ENCODE measurements at regions not wholly inside any gene's neighbourhood (a gene's known extent, or its start where the extent isn't known, plus 50 kb on each side); places are given as distances from the start of the nearest gene placed in this dataset.
"Not testable (repeated sequence)": the region's sequence is repeated elsewhere in the genome, so short reads cannot be mapped to it uniquely, and the experiment has no call there.

DNA sequence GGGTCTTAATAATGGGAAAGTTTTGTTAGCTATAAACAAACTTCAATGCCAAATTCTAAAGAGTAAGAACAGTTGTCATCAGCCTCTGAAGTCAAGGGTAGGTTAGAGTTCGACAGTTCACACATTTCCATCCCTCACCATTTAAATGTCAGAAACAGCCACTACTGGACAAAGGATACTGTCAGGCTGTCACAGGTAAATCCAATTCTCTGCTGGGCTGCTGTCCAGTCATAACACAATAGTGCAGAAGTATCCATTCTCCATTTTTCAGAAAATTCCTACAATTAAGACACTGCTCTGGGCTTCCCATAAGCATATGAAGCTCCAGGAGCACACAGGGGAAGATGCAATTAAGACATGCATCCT, 221.4 kb downstream of the RPS29 start:
- DNase-seq: no peak

DNA sequence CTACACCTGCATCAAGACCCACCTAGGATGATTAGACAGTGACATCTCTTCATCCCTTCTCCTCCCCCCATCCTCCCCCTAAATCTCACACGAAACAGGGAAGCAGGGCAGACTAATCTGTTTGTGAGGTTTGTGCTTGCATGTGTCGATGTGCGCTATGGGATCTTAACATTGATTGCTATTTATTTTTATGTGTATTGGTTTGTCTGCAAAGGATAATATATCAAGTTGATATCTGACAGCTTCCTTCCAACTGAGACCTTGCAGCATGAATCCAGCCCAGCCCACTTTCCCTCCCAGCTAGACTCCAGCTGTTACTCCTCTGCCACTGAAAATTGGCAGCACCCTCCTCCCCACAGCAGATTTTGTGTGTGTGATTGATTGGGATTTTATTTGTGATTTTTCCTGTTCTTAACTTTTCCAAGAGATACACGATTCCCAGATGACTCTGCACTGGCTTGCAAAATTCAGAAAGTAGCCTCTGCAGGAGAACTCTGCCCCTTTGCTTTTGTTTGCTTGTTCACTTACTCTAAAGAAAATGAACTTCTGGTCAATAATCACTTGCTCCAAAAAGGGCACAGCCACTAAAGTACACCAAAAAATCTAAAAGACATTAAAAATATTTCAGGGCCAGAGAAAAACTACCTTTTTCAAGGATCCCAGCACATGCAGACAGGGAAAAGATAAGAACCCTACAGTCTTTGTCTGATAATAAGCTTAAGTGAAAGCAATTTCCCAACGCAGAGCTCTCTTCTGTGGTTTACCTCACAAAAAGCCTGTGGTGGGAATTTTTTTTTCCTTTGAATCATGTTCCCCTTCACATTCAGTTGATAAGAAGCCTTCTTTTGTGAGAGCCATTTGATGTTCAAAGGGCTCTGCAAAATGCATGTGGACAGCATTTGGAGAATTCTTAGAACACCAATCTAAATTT, 222.1 kb downstream of the RPS29 start:
- DNase-seq: no peak

DNA sequence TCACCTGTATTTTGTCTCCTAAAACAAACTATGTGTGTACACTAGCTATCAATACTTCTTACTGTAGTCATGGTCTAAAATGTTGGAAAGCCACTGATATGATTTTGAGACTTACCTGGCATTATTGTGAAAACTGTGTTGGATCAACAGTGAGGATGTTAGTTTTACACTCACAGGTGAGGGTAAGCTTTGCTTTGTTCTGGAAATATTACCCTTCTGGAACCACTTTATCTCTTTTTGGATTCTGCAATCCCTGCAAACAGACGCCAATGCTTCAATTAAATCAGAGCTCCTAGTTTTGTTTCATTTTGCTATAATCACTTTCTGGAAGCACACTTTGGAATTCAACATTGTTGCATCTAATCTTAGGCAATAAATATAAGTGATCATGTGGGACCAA, 223.3 kb downstream of the RPS29 start:
- no peak for DNase-seq

DNA sequence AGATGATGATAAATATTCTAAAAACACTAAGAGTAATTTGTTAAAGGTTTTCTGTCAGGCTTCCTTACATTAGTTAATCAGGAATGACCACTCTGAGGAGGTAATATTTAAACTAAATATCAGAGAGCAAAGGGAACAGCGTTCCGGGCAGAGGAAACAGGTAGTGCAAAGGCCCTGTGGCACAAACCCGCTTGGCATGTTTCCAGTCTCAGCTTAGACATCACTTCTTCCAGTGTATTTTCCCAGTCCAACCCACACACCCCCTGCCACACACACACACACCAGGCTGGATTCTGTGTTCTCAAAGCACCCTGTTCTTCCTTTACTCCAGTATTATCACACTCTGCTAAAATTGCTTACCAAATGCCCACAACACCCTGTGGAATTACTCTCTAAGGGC, 247.1 kb downstream of the RPS29 start:
- no peak for DNase-seq

DNA sequence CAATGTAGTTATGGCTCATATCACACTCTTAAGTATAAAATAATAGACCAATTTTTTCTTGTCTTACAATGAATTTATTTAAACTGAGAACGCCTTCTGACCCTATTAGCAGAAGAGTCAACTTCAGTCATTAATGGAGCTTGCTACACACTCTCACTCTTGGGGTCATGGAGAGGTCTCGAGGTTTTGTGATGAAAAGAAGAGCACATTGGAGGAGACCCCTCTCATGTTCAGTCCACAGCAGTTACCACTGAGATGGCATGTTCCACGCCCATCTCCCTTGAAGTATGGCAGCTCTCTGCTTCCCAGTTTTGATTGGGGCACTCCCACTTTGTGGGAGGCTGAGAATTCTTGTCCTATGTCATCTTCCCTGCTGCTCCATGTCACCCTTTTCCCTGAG, 266.4 kb downstream of the RPS29 start:
- DNase-seq: no peak

DNA sequence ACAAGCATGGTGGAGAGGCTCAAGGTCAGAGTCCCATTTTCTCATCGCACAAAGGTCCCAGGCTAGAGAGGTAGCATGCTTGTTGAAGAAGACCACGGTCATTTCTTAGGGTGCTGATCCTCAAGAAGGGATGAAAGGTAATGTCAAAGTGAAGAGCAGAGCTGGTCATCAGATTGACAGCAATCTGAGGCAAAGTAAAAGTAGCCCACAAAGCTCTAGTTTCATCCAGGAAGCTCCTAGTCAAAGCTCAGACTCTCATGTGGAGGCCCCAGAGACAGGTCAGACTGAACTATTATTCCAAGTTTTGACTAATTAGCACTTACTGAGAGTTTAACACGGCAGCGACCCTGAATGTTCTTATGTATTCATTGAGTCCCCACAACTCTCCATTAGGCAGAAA, 270.6 kb downstream of the RPS29 start:
- DNase-seq: no peak

DNA sequence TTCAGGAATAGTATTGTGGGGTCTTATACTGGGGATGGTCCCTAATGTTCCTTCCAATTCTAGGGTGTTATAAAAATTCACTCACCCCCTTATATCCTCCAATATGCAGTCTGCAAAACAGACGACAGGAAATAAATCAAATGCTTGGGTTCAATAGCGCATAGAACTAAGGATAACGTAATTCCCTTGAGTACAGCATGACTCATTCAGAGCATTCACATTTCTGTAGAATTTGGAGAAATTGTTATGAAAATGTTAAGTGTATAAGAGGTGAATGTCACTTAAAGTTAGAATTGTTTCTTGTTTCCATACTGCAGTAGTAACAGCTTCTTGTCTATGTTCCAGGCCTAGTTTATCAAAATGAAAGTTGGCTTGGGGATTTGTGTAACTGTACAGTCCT, 271.4 kb downstream of the RPS29 start:
- DNase-seq: no peak

DNA sequence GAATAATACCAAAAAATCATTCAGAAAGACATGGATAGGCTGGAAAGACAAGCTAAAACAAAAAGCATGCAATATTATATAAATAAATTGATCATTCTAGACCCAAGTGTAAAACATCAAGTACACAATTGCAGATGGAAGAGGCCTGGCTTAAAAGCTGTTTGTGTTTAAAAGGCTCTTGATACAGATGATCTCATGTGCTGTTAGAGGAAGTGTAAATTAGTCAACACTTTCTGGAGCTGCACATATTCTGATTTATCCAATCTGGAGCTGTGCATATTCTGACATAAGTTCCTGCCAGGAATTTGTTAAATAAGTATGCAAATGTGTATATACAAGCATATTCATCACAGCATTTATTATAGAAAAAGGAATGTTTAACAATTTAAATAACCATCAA, 273.1 kb downstream of the RPS29 start:
- DNase-seq: no peak

DNA sequence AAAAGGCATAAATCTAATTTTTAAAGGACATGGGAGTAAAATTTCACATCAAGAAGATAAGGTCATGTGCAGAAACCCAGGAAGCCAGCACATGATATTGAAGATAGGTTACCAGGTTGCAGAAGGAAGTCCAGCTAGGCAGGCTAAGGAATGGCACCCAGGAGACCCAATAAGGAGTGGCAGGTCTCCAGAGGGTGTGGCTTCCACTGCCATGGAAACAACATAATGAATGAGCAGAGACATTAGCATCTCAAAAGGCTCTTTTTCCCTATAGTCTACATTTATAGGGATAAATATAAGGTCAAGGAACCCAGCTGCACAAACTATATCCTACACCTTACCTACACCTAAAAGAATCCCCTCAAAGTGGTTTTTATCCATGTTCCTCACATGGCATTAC, 275.9 kb downstream of the RPS29 start:
- no peak for DNase-seq

DNA sequence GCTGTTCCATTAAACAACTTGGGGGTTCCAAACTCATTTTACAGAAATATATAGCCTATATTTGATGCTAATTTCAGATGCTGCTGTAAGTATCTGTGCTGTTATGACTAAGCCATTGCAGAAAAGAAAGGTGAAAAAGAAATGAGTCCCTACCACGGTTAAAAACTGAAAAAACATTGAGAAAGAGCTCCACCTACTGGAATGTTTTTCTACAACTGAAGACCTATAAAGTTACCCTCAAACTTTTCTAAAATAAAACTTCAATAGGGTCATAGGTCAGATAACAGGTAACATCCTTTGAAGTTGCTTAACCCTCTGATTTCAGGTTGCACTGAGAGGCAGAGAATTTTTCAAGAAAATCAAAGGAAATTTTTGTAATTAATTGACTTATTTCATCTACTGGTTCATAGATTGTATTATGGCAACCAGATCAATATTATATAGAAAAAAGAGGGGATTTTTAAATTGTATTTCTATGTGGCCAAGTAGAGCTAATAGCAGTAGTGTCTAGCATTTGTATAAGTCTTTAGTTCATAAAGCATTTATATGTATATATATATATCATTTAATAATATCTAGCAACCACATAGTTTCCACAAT, 279.9 kb downstream of the RPS29 start:
- no peak for DNase-seq

DNA sequence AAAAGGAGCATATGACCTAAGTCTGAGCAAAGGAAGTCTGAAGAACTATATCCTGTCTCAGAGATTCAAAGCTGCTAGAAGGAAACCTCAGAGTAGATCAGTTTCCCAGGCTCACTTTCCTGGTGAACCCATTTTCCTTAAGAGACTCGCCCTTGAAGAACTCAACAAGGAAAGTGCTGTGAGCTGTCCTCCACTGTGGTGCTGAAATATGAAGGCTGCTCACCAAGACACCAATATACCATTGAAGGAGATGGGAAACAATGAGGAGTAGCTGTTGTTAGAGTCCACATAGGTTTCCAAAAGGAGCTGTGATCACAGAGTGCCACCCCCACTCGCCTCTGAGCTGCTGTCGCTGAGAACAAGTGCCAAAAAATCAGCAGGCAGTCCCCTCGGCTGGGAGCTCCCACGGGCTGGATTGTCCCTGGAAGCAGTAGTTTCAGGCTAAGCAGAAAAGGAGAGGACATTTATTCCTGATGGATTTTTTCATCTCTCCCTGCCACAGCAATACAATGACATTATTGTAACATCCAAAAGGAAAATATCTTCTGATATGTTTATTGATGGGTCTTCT, 282.1 kb downstream of the RPS29 start:
- no peak for DNase-seq

DNA sequence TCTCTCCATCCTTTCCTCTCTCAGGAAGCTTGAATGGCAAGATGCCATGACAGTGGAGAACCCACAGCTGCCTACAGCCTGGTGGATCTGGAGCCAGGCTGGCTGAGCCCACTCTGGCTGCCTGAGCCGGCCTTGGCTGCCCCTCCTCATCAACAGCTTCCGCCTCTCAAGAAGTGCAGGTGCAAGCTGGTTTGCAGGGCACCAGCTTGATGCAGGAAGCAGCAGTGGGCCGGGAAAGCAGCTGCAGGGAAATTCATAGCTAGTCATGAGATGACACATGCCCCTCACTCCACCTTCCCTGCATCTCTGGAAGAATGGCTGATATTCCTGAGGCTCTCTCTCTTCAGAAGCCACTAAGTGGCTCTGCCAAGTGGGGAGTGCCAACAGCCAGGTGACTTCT, 289.1 kb downstream of the RPS29 start:
- DNase-seq: no peak

DNA sequence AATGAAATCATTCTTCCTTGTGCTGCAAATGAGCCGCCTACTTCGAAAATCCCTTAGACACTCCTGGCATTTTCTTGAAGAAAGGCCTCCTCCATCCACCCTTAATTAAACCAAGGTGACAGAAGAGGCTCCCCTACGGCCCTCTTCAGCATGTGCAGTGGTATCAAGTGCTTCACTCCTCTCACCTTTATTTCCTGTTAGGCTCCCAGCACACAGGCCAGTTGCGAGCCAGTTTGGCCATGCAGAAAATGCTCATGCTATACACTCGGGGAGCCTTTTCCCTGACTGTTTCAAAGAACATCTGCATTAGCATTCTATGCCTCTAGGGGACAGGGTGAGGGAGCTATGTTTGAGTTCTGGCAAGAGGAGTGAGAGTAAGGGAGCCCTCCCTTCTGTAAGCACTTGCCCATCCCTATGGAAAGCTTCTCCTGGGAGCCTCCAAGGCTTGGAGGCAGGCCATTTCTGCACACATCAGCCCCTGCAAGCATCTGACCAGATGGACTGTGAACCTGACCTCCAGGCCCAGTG, 291.5 kb downstream of the RPS29 start:
- no peak for DNase-seq

DNA sequence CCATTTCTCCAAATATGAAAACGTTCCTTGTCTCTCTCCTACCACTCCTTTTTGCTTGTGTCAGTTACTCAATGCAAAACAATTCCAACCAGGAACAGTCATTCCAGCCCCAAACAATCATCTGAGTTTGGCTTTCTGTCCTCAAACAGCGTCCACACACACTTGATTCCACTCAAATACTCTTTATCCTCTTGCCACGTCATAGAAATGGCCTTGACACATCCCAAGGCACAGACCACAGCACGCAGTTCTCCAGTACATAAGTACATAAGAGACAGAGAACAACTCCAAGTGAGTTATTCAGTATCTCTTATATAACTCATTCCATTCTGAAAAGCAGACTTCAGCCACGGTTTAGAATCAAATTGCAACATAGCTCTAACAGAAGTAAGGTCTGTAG, 299.2 kb downstream of the RPS29 start:
- DNase-seq: no peak

DNA sequence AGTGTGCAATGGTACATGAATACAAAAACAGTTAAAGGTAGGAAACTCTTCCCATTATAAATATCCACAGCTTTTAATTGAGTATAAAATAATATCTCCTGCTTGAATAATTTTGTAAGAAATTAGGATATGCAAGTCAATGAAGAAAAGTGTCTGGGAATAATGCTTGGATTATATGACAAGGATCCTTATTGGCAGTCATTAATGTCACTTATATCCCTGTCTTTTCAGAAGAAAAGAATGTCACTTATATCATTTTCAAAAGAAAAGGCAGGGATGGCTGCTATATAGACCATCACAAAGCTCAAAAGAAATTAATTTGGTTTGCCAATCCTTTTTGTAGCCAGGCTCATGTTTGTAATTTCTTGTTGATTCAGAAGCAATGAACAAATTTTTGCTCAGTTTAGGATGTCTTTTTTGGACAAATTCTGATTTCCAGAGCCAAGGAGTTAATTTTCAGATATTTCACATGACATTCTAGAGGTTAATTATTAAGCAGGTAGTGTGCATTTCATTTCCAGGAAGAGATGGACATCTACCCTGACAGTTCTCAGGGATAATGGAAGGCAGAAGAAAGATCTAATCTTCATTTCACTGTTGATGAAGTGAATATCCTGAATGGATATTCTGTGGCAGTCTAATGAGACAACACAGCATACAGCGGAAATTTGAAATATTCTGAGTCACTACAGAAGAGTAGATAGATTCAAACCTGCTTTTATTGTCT, 299.8 kb downstream of the RPS29 start:
- no peak for DNase-seq

DNA sequence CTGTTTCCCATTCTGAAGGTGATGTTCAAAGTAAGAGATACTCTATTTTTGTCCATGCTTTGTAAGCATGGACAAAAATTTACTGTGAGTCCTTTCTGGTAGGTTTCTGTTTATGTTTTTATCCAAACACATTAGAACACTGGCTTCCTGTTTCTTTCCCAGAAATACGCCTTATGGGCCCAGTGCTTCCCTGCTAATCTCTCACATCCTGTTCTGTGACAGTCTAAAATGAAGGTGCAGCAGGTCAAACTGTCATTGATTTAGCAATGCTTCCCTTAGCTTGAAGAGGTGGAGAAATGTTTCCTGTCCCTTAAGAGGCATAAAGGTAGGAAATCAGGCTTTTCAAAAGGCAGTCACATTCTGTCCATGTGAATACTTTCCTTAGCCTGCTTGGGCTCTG, 305.6 kb downstream of the RPS29 start:
- DNase-seq: no peak

DNA sequence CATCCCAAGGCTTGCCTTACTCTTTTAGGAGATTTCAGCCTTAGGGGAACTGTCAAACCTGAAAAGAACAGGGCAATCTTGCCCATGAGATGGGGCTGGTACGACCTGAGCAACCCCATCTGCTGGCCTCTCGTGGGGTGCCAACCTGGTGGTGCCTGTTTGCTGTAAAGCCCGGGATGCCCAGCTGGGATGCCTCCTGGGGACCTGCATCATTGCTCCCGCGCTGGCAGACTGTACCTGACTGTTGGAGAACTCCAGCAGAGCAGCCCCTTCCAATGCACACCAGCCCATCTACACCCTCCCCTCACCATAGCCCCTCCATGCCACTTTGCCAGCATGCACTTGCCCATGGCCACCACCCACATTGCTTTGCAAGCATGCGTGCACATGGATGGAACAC, 335.7 kb downstream of the RPS29 start:
- no peak for DNase-seq

DNA sequence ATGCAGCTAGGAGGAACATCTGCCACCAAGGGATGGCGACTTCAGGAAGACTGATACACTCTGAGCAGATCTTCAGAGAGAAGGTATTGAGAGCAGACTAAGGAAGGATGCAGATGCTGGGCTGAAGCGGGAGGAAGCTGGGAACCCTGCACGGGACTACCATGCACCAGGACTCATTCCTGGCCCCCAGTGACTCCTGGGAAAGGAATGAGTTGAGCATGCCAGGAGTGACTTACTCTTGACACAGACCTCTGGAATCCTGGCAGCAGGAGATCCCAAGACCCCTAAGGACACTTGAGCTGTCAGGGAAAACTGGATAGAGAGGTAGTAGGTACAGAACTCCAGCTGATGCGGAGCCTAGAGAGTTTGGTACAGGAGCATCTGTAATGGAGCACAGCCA, 336.1 kb downstream of the RPS29 start:
- no peak for DNase-seq

DNA sequence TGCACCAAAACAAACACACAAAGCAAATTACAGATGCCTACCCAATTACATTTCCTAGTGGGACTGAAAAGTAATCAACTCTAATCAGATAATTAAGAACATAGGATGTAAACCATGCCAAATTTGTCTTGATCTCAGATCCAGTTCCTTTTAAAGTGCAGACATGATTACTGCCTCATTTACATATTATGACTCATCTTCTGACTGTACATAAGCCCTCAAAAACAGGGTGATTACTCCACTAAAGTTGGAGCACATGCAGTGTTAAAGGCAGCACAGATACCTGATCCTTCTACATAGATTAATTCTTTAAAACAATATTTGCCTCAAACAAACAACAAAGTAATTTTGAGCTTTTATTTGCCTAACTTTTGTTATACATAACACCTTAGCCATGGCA, 337.2 kb downstream of the RPS29 start:
- DNase-seq: no peak

DNA sequence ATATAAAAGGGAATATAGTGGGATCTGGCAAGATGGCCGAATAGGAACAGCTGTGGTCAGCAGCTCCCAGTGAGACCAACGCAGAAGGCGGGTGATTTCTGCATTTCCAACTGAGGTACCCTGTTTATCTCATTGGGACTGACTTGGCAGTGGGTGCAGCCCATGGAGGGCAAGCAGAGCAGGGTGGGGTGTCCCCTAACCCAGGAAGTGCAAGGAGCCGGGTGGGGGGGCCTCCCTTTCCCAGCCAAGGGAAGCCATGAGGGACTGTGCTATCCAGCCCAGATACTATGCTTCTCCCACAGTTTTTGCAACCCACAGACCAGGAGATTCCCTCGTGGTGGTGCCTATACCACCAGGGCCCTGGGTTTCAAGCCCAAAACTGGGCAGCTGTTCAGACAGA, 342.4 kb downstream of the RPS29 start:
- DNase-seq: not testable (repeated sequence)

DNA sequence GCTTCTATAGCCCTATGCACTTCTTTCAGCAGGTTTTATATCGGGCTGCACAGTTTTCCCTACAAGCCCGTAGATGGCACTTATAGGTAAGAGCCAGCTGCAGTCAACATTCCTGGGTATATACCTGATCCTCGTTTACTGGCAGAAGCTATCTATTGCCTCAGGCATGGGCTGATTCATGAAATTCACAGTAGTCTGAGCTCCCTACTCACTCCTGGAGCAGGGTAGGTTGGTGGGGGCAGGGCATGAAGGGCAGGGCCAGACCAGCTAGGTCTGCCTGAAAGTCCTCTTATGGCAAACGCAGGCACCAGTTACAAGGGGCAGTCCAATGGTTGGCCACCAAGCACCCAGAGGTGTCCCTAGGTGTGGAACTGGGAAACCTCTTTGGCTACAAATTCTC, 345.8 kb downstream of the RPS29 start:
- DNase-seq: no peak

DNA sequence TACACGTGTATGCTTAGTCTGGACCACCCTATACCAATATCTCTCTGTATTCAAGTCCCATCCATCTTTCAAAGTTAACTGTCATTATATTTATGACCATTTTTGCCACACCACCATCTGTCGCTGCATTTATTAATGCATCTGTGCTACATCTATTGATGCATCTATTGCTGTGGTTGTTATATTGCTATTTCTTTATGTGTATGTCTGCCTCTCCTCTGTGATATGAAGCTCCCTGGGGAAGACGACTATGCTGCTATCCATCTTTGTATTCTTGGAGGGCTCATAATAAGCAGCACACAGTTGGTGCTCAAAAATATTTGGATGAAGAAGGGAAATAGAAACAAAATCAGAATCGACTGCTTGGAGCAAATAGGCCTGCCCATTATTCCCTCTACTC, 357.6 kb downstream of the RPS29 start:
- DNase-seq: no peak

DNA sequence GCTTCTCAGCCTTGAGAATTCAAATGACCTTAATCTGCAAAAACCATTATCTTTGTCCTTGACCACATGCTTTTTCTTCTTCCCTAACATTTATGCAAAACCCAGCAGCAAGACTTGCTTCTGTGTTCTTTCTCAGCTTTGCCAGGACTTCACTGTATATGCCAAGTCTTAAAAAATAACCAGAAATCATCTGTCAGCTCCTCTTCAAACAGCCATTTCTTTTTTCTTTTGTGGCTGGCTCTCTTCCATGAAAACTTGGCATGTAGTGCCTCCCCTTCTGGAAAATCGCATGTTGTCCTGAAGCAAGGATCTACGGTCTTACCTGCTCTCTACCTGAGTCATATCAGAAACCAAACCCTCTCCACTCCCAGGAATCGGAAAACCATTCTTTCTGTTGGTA, 364.9 kb downstream of the RPS29 start:
- DNase-seq: no peak

DNA sequence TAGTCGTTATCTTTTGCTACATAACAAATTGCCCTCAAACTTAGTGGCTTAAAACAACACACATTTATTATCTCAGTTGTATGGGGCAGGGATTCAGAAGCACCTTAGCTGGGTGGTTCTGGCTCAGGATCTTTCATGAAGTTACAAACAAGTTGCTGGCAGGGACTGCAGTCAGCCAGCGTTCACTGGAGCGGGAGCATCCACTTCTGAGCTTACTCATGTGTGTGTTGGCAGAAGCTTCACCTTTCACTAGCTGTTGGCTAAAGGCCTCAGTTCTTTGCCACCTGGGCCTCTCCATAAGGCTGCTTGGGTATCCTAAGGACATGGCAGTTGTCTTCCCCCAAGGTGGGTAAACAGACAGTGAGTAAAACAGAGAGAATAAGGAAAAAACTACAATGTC, 365.7 kb downstream of the RPS29 start:
- no peak for DNase-seq

All from NCI-H1417 treated with DMSO at 0.1 percent for 48 hours (cell line).